Lung (tissue), 12 donors: ENCODE measurements at regions not wholly inside any gene's neighbourhood (a gene's known extent, or its start where the extent isn't known, plus 50 kb on each side); places are given as distances from the start of the nearest gene placed in this dataset. TPM values are rescaled to one million over a fixed set of nuclear protein-coding genes. Genes with fewer than 3 reads are reported as not detected.
"Not testable (repeated sequence)": the region's sequence is repeated elsewhere in the genome, so short reads cannot be mapped to it uniquely, and the experiment has no call there.

Experiments
- ATAC-seq: fragments of 200-7000 bp; cut with Tn5 transposase; one replicate; pipeline ENCODE4 v1.9.1; 2020; ENCODE audit warnings: moderate number of reproducible peaks; ENCODE audit not compliant: insufficient read depth, low FRiP score
- DNase-seq, 3 donors: peaks; one replicate each; pipeline ENCODE4 v3.0.0-alpha.2; 2013 to 2017
- H3K27ac ChIP-seq, 2 donors: one replicate each; pipeline ENCODE4 v1.5.1; 2013; ENCODE audit warnings: mild to moderate bottlenecking in 2 of 2, moderate library complexity in 2 of 2, control low read depth in 1 of 2, inconsistent platforms in 1 of 2, low read depth in 1 of 2, low read length in 1 of 2
- H3K27me3 ChIP-seq, 3 donors: one replicate each; pipeline ENCODE4 v1.5.1; 2013; ENCODE audit warnings: low read length in 2 of 3; ENCODE audit not compliant: control insufficient read depth in 3 of 3, insufficient read depth in 3 of 3
- H3K36me3 ChIP-seq, 4 donors: one replicate each; pipeline ENCODE4 v1.5.1; 2013; ENCODE audit warnings: low read length in 4 of 4, mild to moderate bottlenecking in 1 of 4, moderate library complexity in 1 of 4; ENCODE audit not compliant: control insufficient read depth in 4 of 4, insufficient read depth in 4 of 4
- H3K4me1 ChIP-seq, 5 donors: one replicate each; pipeline ENCODE4 v1.5.1; 2013; ENCODE audit warnings: low read length in 5 of 5, mild to moderate bottlenecking in 2 of 5, moderate library complexity in 1 of 5; ENCODE audit not compliant: control insufficient read depth in 5 of 5, insufficient read depth in 5 of 5
- H3K4me3 ChIP-seq: one replicate; pipeline ENCODE4 v1.5.1; 2013; ENCODE audit warnings: mild to moderate bottlenecking, control low read depth, moderate library complexity
- H3K9ac ChIP-seq, 2 donors: one replicate each; pipeline ENCODE4 v1.5.1; 2013; ENCODE audit warnings: low read length in 2 of 2, control low read depth in 1 of 2; ENCODE audit not compliant: insufficient read depth in 1 of 2
- H3K9me3 ChIP-seq, 4 donors: one replicate each; pipeline ENCODE4 v1.5.1; 2013; ENCODE audit warnings: low read length in 3 of 4, mild to moderate bottlenecking in 1 of 4, moderate library complexity in 1 of 4; ENCODE audit not compliant: control insufficient read depth in 4 of 4, insufficient read depth in 3 of 4
- CTCF ChIP-seq: IDR thresholded peaks from 2 replicates; pipeline ENCODE4 v1.5.1; 2012; ENCODE audit warnings: mild to moderate bottlenecking; ENCODE audit errors: control extremely low read depth, extremely low read depth
- WGBS, 2 donors: extraction: QIAGEN DNeasy Blood & Tissue Kit; methylation state at CpG; one replicate each; pipeline ENCODE4 v1.1.7; 2013; 5-methylcytosine and 5-hydroxymethylcytosine counted together
- small RNA-seq: library from RNA; depleted of rRNA; stranded (forward); fragments of <200 nt; gene quantifications from one replicate; pipeline ENCODE3, GENCODE V24; 2014; ENCODE audit warnings: low replicate concordance
- donor health status: control.
- donor health status: control.
- donor health status: Bipolar disorder and iron deficiency.
- donor health status: healthy.
- donor health status: DM: yes; HTN: yes; CAD: no.

DNA sequence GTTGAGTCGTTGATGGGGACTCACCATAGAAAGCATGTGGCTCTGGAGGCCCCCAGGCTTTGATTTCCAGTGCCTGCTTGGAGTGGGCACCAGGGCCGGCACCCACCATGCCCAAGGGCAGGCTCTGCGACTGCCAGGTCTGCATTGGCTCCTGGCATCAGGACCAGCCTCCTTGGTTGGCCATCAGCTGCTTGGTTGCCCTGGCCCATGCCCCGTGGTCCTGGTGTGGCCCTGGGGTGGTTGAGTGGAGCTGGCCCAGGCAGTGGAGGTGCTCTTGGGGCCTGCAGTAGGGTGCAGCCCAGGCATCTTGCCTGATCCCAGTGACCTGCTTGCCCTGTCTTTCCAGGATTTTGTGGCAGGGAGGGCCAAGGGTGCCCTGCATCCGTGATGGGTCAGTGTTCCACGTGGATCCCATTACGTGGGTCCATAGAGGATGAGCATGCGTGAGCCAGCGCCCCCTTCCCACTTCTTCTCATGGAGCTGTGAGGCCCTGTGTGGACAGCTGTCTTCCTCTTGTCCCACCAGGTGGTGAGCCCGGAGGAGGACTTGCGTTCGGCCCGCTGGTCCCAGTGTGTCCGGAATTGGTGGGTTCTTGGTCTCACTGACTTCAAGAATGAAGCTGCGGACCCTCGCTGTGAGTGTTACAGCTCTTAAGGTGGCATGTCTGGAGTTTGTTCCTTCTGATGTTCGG, 187.0 kb downstream of the UBE3A start:
- Histone ChIP-seq H3K9me3 (peaks cover 0 to 54% (median 7%) of the 10 kb centered on the region in 4 donors), H3K4me3 (no peak overlapping the region), H3K27ac (no peak overlapping the region), H3K36me3 (no peaks in the 10 kb centered on the region), H3K27me3 (no peaks in the 10 kb centered on the region), H3K4me1 (no peaks in the 10 kb centered on the region), H3K9ac (no peak overlapping the region)
- TF ChIP-seq CTCF: no peak
- DNase-seq (no peak), ATAC-seq (no peak)
- 85 to 87% methylated on average over 17 of the region's 17 CpGs for WGBS, 2 donors

GRCh38 chr15:25253048-25253973, 185.5 kb downstream of the UBE3A start:
- H3K9me3 ChIP-seq: peaks cover 0 to 48% (median 7%) of the 10 kb centered on the region in 4 donors
- not testable (repeated sequence) for H3K36me3 ChIP-seq, H3K4me1 ChIP-seq, H3K27me3 ChIP-seq, ATAC-seq, H3K27ac ChIP-seq, H3K9ac ChIP-seq, H3K4me3 ChIP-seq, DNase-seq
- WGBS, 2 donors: 94 to 96% methylated on average over 28 to 35 of the region's 35 CpGs

GRCh38 chr15:25268166-25268565, 170.7 kb downstream of the UBE3A start:
- WGBS, 2 donors: 46 to 48% methylated on average over 6 of the region's 6 CpGs
- H3K4me1 ChIP-seq: no peaks in the 10 kb centered on the region
- H3K36me3 ChIP-seq: no peaks in the 10 kb centered on the region
- no peaks in the 10 kb centered on the region for H3K27me3 ChIP-seq
- peaks cover 0 to 3% (median 0%) of the 10 kb centered on the region in 4 donors for H3K9me3 ChIP-seq
- peak in 1 of 3 donors; percentile 3 for DNase-seq
- H3K4me3 ChIP-seq: no peak overlapping the region
- H3K27ac ChIP-seq: no peak overlapping the region
- ATAC-seq: no peak
- no peak overlapping the region for H3K9ac ChIP-seq
- no peak for TF ChIP-seq CTCF

Small RNA genes lying in the stretch of these regions (small RNA-seq; reads per million reads assigned to genes)
- gene RF00105 (not detected), gene SNORD115-1 (1.6 reads per million, percentile 88 among the genes with 10 or more reads in this experiment), gene SNORD115-10 (59.7 reads per million, percentile 98 among the genes with 10 or more reads in this experiment), gene SNORD115-11 (0.35 reads per million, percentile 43 among the genes with 10 or more reads in this experiment), gene SNORD115-12 (not detected), gene SNORD115-14 (2.1 reads per million, percentile 91 among the genes with 10 or more reads in this experiment), gene SNORD115-15 (37.2 reads per million, percentile 97 among the genes with 10 or more reads in this experiment), gene SNORD115-16 (45.4 reads per million, percentile 97 among the genes with 10 or more reads in this experiment), gene SNORD115-17 (0.21 reads per million, percentile 13 among the genes with 10 or more reads in this experiment), gene SNORD115-18 (not detected), gene SNORD115-19 (not detected), gene SNORD115-2 (4.3 reads per million, percentile 94 among the genes with 10 or more reads in this experiment), gene SNORD115-20 (7.4 reads per million, percentile 95 among the genes with 10 or more reads in this experiment), gene SNORD115-21 (7.0 reads per million, percentile 95 among the genes with 10 or more reads in this experiment), gene SNORD115-22 (0.23 reads per million, percentile 19 among the genes with 10 or more reads in this experiment), gene SNORD115-23 (29.8 reads per million, percentile 97 among the genes with 10 or more reads in this experiment), gene SNORD115-24 (0.06 reads per million), gene SNORD115-25 (0.06 reads per million), gene SNORD115-27 (0.13 reads per million), gene SNORD115-28 (not detected), gene SNORD115-29 (not detected), gene SNORD115-3 (2.7 reads per million, percentile 92 among the genes with 10 or more reads in this experiment), gene SNORD115-30 (21.9 reads per million, percentile 97 among the genes with 10 or more reads in this experiment), gene SNORD115-31 (1.3 reads per million, percentile 86 among the genes with 10 or more reads in this experiment), gene SNORD115-32 (37.8 reads per million, percentile 97 among the genes with 10 or more reads in this experiment), gene SNORD115-33 (27.8 reads per million, percentile 97 among the genes with 10 or more reads in this experiment), gene SNORD115-34 (27.8 reads per million, percentile 97 among the genes with 10 or more reads in this experiment), gene SNORD115-35 (3.1 reads per million, percentile 93 among the genes with 10 or more reads in this experiment), gene SNORD115-36 (not detected), gene SNORD115-37 (0.54 reads per million, percentile 64 among the genes with 10 or more reads in this experiment), gene SNORD115-38 (51.9 reads per million, percentile 97 among the genes with 10 or more reads in this experiment), gene SNORD115-39 (6.3 reads per million, percentile 95 among the genes with 10 or more reads in this experiment), gene SNORD115-4 (0.98 reads per million, percentile 81 among the genes with 10 or more reads in this experiment), gene SNORD115-40 (49.5 reads per million, percentile 97 among the genes with 10 or more reads in this experiment), gene SNORD115-41 (88.5 reads per million, percentile 98 among the genes with 10 or more reads in this experiment), gene SNORD115-42 (29.3 reads per million, percentile 97 among the genes with 10 or more reads in this experiment), gene SNORD115-43 (0.10 reads per million), gene SNORD115-44 (58.1 reads per million, percentile 97 among the genes with 10 or more reads in this experiment), gene SNORD115-45 (not detected), gene SNORD115-46 (not detected), gene SNORD115-47 (not detected), gene SNORD115-5 (11.5 reads per million, percentile 96 among the genes with 10 or more reads in this experiment), gene SNORD115-6 (1.6 reads per million, percentile 89 among the genes with 10 or more reads in this experiment), gene SNORD115-7 (not detected), gene SNORD115-8 (23.2 reads per million, percentile 97 among the genes with 10 or more reads in this experiment), gene SNORD115-9 (0.10 reads per million), gene SNORD116-1 (1,047 reads per million, percentile 99 among the genes with 10 or more reads in this experiment), gene SNORD116-10 (0.12 reads per million), gene SNORD116-11 (8.0 reads per million, percentile 95 among the genes with 10 or more reads in this experiment), gene SNORD116-12 (32.7 reads per million, percentile 97 among the genes with 10 or more reads in this experiment), gene SNORD116-13 (83.3 reads per million, percentile 98 among the genes with 10 or more reads in this experiment), gene SNORD116-14 (802 reads per million, percentile 99 among the genes with 10 or more reads in this experiment), gene SNORD116-15 (2,140 reads per million, percentile 99 among the genes with 10 or more reads in this experiment), gene SNORD116-16 (5,781 reads per million, percentile 100 among the genes with 10 or more reads in this experiment), gene SNORD116-17 (13.2 reads per million, percentile 96 among the genes with 10 or more reads in this experiment), gene SNORD116-18 (2,592 reads per million, percentile 100 among the genes with 10 or more reads in this experiment), gene SNORD116-19 (4.6 reads per million, percentile 94 among the genes with 10 or more reads in this experiment), gene SNORD116-2 (572 reads per million, percentile 99 among the genes with 10 or more reads in this experiment), gene SNORD116-22 (not detected), gene SNORD116-23 (255 reads per million, percentile 99 among the genes with 10 or more reads in this experiment), gene SNORD116-24 (6,663 reads per million, percentile 100 among the genes with 10 or more reads in this experiment), gene SNORD116-25 (929 reads per million, percentile 99 among the genes with 10 or more reads in this experiment), gene SNORD116-29 (2,332 reads per million, percentile 100 among the genes with 10 or more reads in this experiment), gene SNORD116-3 (not detected), gene SNORD116-30 (not detected), gene SNORD116-5 (not detected), gene SNORD116-6 (362 reads per million, percentile 99 among the genes with 10 or more reads in this experiment), gene SNORD116-7 (not detected), gene SNORD116-8 (1,208 reads per million, percentile 99 among the genes with 10 or more reads in this experiment), gene SNORD116-9 (not detected)
